Ovary (tissue), 7 donors: ENCODE measurements at regions not wholly inside any gene's neighbourhood (a gene's known extent, or its start where the extent isn't known, plus 50 kb on each side); places are given as distances from the start of the nearest gene placed in this dataset.

Experiments
- DNase-seq, 5 donors: peaks; one replicate each; pipeline ENCODE4 v3.0.0-alpha.2; 2019 to 2020
- H3K27ac ChIP-seq, 2 donors: fragments of 200-600 bp; one replicate each; pipeline versions ENCODE4 v1.5.1 to v1.8.0; 2019 to 2022
- H3K27me3 ChIP-seq: fragments of 200-600 bp; one replicate; pipeline ENCODE4 v1.8.0; 2022
- H3K36me3 ChIP-seq: fragments of 200-600 bp; sonication (generic); one replicate; pipeline ENCODE4 v1.5.1; 2019
- H3K4me1 ChIP-seq: one replicate; pipeline ENCODE4 v1.8.1; 2013; ENCODE audit warnings: mild to moderate bottlenecking, moderate library complexity; ENCODE audit not compliant: insufficient read depth
- H3K4me3 ChIP-seq: fragments of 200-600 bp; sonication (generic); one replicate; pipeline ENCODE4 v1.5.1; 2017
- H3K9me3 ChIP-seq, 2 donors: fragments of 200-600 bp in 1 of 2; sonication (generic) in 1 of 2; one replicate each; pipeline versions ENCODE4 v1.5.1 to v1.8.1; 2013 to 2019; ENCODE audit warnings: mild to moderate bottlenecking in 1 of 2, moderate library complexity in 1 of 2
- EP300 ChIP-seq: sonication (generic); formaldehyde crosslinking; IDR thresholded peaks from one replicate; pipeline ENCODE4 v1.6.1; 2017; ENCODE audit warnings: antibody characterized with exemption
- POLR2A ChIP-seq: fragments of 450-650 bp; IDR thresholded peaks from one replicate; pipeline ENCODE4 v1.6.1; 2017; ENCODE audit warnings: antibody characterized with exemption, mild to moderate bottlenecking, moderate library complexity
- WGBS, 3 donors: extraction: QIAGEN DNeasy Blood & Tissue Kit in 1 of 3; methylation state at CpG; one replicate each; pipeline versions ENCODE4 v1.1.5 to v1.1.7; 2013 to 2017; 5-methylcytosine and 5-hydroxymethylcytosine counted together
- intact Hi-C, 4 donors: fragments of 100-400 bp; cut with DNase I; formaldehyde crosslinking; loops; one replicate each; pipeline versions ENCODE4 v1.11.0 to v1.15.1; 2022 to 2023
- TF ChIP-seq, protein P1 (sequence below), 3 donors: fragments of 450-650 bp in 2 of 3; fragments of 200-600 bp in 1 of 3; IDR thresholded peaks; one replicate each; pipeline versions ENCODE4 v1.5.1 to v1.8.0; 2016 to 2022; ENCODE audit warnings: antibody characterized with exemption in 3 of 3, mild to moderate bottlenecking in 1 of 3
- donor health status: DM: no; HTN: no; CAD: no; lungs with moderate emphysema.
- donor health status: DM: no; HTN: no; CAD: no.
- donor health status: Bipolar disorder and iron deficiency.
- donor health status: DM: no; HTN: no; CAD: no.
- donor health status: DM: yes; HTN: yes; CAD: no.

DNA sequence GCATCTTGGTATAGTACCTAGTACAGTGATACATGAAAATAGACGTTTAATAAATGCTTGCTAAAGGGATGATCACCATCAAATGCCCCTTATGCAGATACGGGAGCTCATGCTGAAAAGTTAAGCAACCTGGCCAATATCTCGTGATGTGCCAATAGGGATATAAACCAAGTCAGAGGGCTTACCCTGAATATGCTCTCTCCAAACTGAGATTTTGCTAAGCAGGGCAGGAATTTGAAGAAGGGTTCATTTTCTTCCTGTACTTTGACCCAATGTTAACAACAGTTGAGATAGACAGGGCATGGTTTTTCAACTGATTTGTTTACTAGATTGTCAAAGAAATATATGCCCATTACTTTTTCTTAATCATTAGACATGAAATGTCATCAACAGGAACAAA is 219.3 kb upstream of the PREP start:
- no peak for DNase-seq
- no peak overlapping the region for H3K4me3 ChIP-seq
- WGBS, 3 donors, result 75 to 87% (median 83%) methylated on average over 3 of the region's 3 CpGs
- H3K27me3 ChIP-seq, result no peaks in the 10 kb centered on the region
- no peak for TF ChIP-seq POLR2A
- TF ChIP-seq EP300, result no peak
- TF ChIP-seq, protein P1, sequence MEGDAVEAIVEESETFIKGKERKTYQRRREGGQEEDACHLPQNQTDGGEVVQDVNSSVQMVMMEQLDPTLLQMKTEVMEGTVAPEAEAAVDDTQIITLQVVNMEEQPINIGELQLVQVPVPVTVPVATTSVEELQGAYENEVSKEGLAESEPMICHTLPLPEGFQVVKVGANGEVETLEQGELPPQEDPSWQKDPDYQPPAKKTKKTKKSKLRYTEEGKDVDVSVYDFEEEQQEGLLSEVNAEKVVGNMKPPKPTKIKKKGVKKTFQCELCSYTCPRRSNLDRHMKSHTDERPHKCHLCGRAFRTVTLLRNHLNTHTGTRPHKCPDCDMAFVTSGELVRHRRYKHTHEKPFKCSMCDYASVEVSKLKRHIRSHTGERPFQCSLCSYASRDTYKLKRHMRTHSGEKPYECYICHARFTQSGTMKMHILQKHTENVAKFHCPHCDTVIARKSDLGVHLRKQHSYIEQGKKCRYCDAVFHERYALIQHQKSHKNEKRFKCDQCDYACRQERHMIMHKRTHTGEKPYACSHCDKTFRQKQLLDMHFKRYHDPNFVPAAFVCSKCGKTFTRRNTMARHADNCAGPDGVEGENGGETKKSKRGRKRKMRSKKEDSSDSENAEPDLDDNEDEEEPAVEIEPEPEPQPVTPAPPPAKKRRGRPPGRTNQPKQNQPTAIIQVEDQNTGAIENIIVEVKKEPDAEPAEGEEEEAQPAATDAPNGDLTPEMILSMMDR (IDR thresholded peaks at IDR 0.05), result no peak
- no peaks in the 10 kb centered on the region for H3K4me1 ChIP-seq
- no peaks in the 10 kb centered on the region for H3K9me3 ChIP-seq
- no peaks in the 10 kb centered on the region for H3K36me3 ChIP-seq
- H3K27ac ChIP-seq, result no peak overlapping the region
- intact Hi-C loops, result no loop called here

DNA sequence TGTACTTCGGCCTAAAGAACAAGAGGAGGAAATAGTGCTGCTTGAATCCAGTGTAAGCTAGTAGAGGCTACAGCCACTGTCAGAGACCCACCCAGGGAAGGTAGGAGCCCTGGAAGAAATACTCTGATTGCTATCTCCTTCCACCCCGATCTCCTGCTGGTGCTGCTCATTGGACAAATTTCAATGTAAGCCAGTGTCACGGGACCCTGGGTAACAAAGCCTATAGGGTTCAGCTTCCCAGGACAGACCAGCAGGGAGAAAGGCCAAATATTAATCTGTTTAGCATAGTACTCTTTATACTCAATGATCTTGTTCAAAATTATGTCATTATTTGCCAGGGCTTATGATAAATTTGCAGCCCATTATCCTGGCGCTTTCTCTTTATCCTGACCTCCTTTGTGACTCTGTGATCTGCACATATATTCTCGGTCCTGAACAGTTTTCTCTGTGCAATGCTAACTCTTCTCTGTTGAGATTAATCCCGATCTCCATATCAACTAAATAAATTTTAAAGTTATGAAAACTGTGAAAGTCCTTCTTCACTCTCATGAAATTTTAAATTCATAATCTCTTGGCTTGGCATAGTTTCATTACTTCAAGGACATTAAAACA is 218.8 kb upstream of the PREP start:
- DNase-seq, result no peak
- Histone ChIP-seq H3K27me3 (no peaks in the 10 kb centered on the region), H3K4me3 (no peak overlapping the region), H3K27ac (no peak overlapping the region), H3K4me1 (no peaks in the 10 kb centered on the region), H3K36me3 (no peaks in the 10 kb centered on the region), H3K9me3 (no peaks in the 10 kb centered on the region)
- intact Hi-C loops, result no loop called here
- 74 to 88% (median 83%) methylated on average over 6 of the region's 6 CpGs for WGBS, 3 donors
- TF ChIP-seq EP300, result no peak
- no peak for TF ChIP-seq POLR2A
- TF ChIP-seq, protein P1 (IDR thresholded peaks at IDR 0.05), result no peak

DNA sequence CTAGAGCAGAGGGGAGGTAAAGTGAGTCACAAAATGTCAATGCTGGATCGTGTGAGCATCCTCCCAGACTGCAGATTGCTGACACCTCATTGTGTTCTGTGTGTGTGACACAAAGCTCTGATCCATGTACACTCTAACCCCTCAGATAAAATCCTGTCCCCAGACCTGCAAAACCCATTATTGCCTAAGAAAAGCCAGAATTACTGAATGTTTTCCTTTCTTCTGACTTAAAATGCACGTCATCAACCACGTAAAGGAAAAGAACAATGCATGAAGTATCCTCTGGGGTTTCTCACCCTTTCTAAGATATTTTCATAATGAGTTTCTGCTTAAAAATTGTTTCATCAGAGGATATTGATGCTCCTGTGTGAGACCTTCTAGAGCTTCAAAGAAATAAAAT is 218.0 kb upstream of the PREP start:
- intact Hi-C loops, result no loop called here
- 80 to 88% (median 87%) methylated on average over 3 of the region's 3 CpGs for WGBS, 3 donors

DNA sequence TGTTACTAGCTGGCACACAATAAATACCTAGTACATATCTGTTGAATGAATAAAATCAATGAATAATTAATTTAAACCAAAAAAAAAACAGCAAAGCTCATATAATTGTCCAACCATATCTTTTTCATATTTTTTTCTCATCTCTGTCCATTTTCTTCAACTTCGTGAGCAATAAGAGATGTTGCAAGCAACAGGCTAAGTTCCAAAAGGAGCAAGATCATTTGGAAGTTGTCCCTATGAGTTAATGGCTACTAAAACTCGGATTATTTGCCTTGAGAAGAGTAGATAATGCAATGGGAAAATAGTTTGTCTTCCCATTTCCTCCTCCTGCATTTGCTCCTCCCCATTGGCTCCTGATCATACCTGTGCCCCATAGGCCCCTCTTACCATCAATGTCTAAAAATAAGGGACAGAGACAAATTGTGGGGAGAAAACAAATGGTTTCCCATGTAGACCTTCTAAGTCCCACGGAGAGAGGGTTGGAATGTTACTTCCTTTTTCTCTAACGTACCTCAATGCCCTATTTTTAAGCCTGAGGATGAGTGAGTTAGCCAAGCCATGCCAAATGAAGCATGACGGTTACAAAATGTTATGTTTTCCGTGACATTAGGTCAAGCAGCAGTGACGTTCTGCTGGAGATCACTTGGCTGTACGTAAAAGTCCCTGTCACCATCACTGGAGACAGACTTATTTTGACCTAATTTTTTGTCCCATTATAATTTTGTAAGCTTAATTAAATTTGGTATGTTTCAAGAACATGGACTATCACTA is 217.3 kb upstream of the PREP start:
- Histone ChIP-seq H3K27ac (no peak overlapping the region), H3K9me3 (no peaks in the 10 kb centered on the region), H3K36me3 (no peaks in the 10 kb centered on the region), H3K4me1 (no peaks in the 10 kb centered on the region), H3K4me3 (no peak overlapping the region), H3K27me3 (no peaks in the 10 kb centered on the region)
- TF ChIP-seq, protein P1 (IDR thresholded peaks at IDR 0.05), result no peak
- TF ChIP-seq EP300, result no peak
- no peak for TF ChIP-seq POLR2A
- DNase-seq, result no peak
- intact Hi-C loops, result no loop called here
- 74 to 84% (median 80%) methylated on average over 8 of the region's 8 CpGs for WGBS, 3 donors

More for the DNA sequence above, 218.0 kb upstream of the PREP start:
- H3K27ac ChIP-seq, result no peak overlapping the region
- no peak for DNase-seq
- H3K9me3 ChIP-seq, result no peaks in the 10 kb centered on the region
- H3K4me3 ChIP-seq, result no peak overlapping the region
- H3K4me1 ChIP-seq, result no peaks in the 10 kb centered on the region
- no peaks in the 10 kb centered on the region for H3K27me3 ChIP-seq
- H3K36me3 ChIP-seq, result no peaks in the 10 kb centered on the region
- no peak for TF ChIP-seq POLR2A
- TF ChIP-seq, protein P1 (IDR thresholded peaks at IDR 0.05), result no peak
- TF ChIP-seq EP300, result no peak
